22Rv1 (cell line): ENCODE measurements at regions not wholly inside any gene's neighbourhood (a gene's known extent, or its start where the extent isn't known, plus 50 kb on each side); places are given as distances from the start of the nearest gene placed in this dataset.

Experiments
- ZFX ChIP-seq: fragments of 450-650 bp; IDR thresholded peaks from 2 replicates; pipeline ENCODE4 v1.6.1; 2017; ENCODE audit warnings: antibody characterized with exemption, borderline replicate concordance
- TF ChIP-seq, protein P1 (sequence below): fragments of 450-650 bp; IDR thresholded peaks from 2 replicates; pipeline ENCODE4 v1.5.1; 2017; ENCODE audit warnings: mild to moderate bottlenecking

DNA sequence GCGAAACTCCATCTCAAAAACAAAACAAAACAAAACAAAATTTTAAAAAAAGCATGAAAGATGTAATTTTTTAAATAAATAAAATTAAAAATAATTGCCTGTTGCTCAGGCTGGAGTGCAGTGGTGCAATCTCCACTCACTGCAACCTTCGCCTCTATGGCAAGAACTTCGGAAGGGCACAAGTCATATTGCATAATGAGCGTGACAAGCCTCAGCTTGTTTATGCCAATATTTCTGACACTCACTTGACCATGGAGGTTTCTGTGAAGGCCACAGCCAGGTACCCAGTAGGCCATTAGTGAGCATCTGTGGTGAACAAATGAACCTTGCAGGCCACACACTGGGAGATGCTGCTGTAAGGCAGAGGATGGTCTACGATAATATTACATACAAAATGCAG lies 106.1 kb upstream of the KMT2C start:
- TF ChIP-seq, protein P1, sequence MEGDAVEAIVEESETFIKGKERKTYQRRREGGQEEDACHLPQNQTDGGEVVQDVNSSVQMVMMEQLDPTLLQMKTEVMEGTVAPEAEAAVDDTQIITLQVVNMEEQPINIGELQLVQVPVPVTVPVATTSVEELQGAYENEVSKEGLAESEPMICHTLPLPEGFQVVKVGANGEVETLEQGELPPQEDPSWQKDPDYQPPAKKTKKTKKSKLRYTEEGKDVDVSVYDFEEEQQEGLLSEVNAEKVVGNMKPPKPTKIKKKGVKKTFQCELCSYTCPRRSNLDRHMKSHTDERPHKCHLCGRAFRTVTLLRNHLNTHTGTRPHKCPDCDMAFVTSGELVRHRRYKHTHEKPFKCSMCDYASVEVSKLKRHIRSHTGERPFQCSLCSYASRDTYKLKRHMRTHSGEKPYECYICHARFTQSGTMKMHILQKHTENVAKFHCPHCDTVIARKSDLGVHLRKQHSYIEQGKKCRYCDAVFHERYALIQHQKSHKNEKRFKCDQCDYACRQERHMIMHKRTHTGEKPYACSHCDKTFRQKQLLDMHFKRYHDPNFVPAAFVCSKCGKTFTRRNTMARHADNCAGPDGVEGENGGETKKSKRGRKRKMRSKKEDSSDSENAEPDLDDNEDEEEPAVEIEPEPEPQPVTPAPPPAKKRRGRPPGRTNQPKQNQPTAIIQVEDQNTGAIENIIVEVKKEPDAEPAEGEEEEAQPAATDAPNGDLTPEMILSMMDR = no peak
- TF ChIP-seq ZFX = no peak
